ENCODE measurements at regions not wholly inside any gene's neighbourhood (a gene's known extent, or its start where the extent isn't known, plus 50 kb on each side); places are given as distances from the start of the nearest gene placed in this dataset.

DNA sequence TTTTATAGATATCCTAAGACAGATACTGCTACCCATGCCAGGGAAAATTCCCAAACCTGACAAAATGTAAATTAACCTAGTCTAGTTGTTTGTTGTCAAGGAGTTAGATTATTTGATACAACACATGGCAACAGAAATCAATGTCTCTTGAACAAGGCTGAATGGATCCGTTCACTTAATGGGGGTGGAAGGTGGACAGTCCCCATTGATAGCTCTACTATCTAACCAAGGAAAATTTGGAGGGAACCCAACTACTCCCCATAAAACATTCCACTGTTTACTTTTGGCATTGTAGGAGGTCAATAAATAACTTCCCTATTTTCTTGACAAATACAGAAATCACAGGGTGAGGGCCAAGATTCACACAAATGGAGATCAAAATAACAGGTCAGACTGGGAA is 117.9 kb upstream of the GRIA4 start:
- TF ChIP-seq EZH2phosphoT487 (IDR thresholded peaks at IDR 0.05; ENCODE audit: borderline replicate concordance): no peak
- TF ChIP-seq, protein P1, sequence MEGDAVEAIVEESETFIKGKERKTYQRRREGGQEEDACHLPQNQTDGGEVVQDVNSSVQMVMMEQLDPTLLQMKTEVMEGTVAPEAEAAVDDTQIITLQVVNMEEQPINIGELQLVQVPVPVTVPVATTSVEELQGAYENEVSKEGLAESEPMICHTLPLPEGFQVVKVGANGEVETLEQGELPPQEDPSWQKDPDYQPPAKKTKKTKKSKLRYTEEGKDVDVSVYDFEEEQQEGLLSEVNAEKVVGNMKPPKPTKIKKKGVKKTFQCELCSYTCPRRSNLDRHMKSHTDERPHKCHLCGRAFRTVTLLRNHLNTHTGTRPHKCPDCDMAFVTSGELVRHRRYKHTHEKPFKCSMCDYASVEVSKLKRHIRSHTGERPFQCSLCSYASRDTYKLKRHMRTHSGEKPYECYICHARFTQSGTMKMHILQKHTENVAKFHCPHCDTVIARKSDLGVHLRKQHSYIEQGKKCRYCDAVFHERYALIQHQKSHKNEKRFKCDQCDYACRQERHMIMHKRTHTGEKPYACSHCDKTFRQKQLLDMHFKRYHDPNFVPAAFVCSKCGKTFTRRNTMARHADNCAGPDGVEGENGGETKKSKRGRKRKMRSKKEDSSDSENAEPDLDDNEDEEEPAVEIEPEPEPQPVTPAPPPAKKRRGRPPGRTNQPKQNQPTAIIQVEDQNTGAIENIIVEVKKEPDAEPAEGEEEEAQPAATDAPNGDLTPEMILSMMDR (conservative IDR thresholded peaks at IDR 0.05; ENCODE audit: low read length): no peak
